ENCODE measurements at regions not wholly inside any gene's neighbourhood (a gene's known extent, or its start where the extent isn't known, plus 50 kb on each side); places are given as distances from the start of the nearest gene placed in this dataset.

DNA sequence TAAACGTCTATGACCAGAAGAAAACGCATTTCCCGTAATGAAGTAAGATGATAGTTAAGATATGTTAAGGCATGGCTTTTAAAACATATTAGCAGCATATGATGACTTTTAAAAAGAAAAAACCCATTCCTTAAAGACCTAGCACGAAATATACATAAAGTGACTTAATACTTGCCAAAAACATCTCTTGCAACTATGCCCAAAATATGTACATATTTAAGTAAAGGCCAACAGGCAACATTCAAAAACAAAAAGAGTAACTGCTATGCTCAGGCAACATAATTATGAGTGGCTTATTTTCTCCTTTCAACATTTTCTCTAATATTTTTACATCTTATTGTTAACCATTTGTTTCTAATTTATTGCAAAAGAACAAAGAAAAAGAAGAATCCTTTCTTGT lies 60.3 kb upstream of the PAPOLG start:
- ChIA-PET CTCF (ENCODE audit: unreplicated experiment) (interaction anchor here (1.3 kb wide), 1 partner anchor 10 kb away, joined by 3 read pairs; no protein-coding TSS in a partner anchor), POLR2A (interaction anchor here (0.7 kb wide), 1 partner anchor 308 kb away, joined by 3 read pairs; no protein-coding TSS in a partner anchor)
- intact Hi-C loops (cut with micrococcal nuclease; ENCODE audit: unreplicated experiment) = no loop called here
- Histone ChIP-seq H3K9me2 (ENCODE audit: insufficient read depth, low read length) (no peaks in the 10 kb centered on the region), H4K20me1 (ENCODE audit: insufficient read depth, low read length) (no peaks in the 10 kb centered on the region), H3K9me3 (ENCODE audit: low read length) (no peaks in the 10 kb centered on the region), H3K4me3 (ENCODE audit: low read depth, low read length, poor library complexity, severe bottlenecking) (no peak overlapping the region), H3K36me3 (ENCODE audit: insufficient read depth, low read length) (no peaks in the 10 kb centered on the region), H3K4me2 (ENCODE audit: low read length) (no peak overlapping the region), H2AFZ (ENCODE audit: low read length) (no peak overlapping the region), H3K27ac (ENCODE audit: low read depth, low read length, poor library complexity, severe bottlenecking) (no peak overlapping the region), H3K4me1 (ENCODE audit: insufficient read depth, low read length, poor library complexity, severe bottlenecking) (no peaks in the 10 kb centered on the region), H3K79me2 (ENCODE audit: insufficient read depth, low read depth, low read length) (no peaks in the 10 kb centered on the region)
- TF ChIP-seq, protein P1, sequence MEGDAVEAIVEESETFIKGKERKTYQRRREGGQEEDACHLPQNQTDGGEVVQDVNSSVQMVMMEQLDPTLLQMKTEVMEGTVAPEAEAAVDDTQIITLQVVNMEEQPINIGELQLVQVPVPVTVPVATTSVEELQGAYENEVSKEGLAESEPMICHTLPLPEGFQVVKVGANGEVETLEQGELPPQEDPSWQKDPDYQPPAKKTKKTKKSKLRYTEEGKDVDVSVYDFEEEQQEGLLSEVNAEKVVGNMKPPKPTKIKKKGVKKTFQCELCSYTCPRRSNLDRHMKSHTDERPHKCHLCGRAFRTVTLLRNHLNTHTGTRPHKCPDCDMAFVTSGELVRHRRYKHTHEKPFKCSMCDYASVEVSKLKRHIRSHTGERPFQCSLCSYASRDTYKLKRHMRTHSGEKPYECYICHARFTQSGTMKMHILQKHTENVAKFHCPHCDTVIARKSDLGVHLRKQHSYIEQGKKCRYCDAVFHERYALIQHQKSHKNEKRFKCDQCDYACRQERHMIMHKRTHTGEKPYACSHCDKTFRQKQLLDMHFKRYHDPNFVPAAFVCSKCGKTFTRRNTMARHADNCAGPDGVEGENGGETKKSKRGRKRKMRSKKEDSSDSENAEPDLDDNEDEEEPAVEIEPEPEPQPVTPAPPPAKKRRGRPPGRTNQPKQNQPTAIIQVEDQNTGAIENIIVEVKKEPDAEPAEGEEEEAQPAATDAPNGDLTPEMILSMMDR (conservative IDR thresholded peaks at IDR 0.05; ENCODE audit: low read length) = no peak
- TF ChIP-seq EZH2phosphoT487 (IDR thresholded peaks at IDR 0.05; ENCODE audit: borderline replicate concordance, low read depth, low read length) = no peak
- no TSS peak for BruUV-seq (replicated peaks)
- no peak for DNase-seq (ENCODE audit: low spot score)

DNA sequence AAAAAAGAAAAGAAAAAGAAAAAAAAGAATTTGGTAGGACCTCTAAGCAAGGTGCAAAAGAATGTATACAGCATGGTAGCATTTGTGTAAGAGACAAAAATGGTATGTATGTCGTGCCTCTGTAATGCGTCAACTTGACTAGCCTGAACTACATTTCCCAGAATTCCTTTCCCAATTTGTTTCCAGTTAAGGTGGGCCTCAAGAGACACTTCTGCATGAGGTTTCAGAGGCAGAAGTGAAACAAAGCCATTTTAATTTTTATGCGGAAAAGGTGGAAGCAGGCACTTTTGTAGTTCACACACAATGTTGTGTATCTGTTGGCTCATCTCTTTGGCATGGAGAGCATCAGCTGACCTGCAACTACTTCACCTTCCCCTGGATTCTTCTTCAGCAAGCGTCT lies 56.5 kb upstream of the PAPOLG start:
- Histone ChIP-seq H4K20me1 (ENCODE audit: insufficient read depth, low read length) (no peaks in the 10 kb centered on the region), H3K4me3 (ENCODE audit: low read depth, low read length, poor library complexity, severe bottlenecking) (no peak overlapping the region), H2AFZ (ENCODE audit: low read length) (no peak overlapping the region), H3K4me2 (ENCODE audit: low read length) (no peak overlapping the region), H3K9me2 (ENCODE audit: insufficient read depth, low read length) (no peaks in the 10 kb centered on the region), H3K9me3 (ENCODE audit: low read length) (no peaks in the 10 kb centered on the region), H3K4me1 (ENCODE audit: insufficient read depth, low read length, poor library complexity, severe bottlenecking) (no peaks in the 10 kb centered on the region), H3K79me2 (ENCODE audit: insufficient read depth, low read depth, low read length) (no peaks in the 10 kb centered on the region), H3K36me3 (ENCODE audit: insufficient read depth, low read length) (no peaks in the 10 kb centered on the region), H3K27ac (ENCODE audit: low read depth, low read length, poor library complexity, severe bottlenecking) (no peak overlapping the region)
- BruUV-seq (replicated peaks) = no TSS peak
- ChIA-PET POLR2A (no interaction called here), CTCF (ENCODE audit: unreplicated experiment) (no interaction called here)
- intact Hi-C loops (cut with micrococcal nuclease; ENCODE audit: unreplicated experiment) = no loop called here
- TF ChIP-seq EZH2phosphoT487 (IDR thresholded peaks at IDR 0.05; ENCODE audit: borderline replicate concordance, low read depth, low read length) = no peak
- TF ChIP-seq, protein P1 (conservative IDR thresholded peaks at IDR 0.05; ENCODE audit: low read length) = no peak
- DNase-seq (ENCODE audit: low spot score) = no peak

DNA sequence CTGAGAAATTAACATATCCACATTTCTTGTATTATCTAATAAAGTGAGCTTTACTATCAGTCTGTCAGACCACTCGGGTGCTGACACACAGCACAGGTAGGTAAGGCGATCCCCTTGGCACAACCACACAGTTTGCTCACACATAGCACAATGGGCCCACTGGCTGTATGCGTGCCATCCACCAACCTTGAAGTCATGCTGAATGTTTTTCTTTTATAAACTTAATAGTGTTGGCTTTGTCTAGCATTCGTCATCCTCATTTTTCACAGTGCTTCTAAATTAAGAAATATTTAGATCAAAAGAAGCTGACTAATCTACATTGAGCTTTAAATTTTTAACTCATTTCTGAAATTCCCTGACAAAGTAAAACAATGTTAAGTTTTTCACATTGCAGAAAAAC lies 50.0 kb upstream of the PAPOLG start:
- no peaks in the 10 kb centered on the region for H3K9me2 ChIP-seq (ENCODE audit: insufficient read depth, low read length)
- intact Hi-C loops (cut with micrococcal nuclease; ENCODE audit: unreplicated experiment) = loop anchor here (5.0 kb wide), 1 partner anchor 86 kb away; no protein-coding TSS in a partner anchor
- H4K20me1 ChIP-seq (ENCODE audit: insufficient read depth, low read length) = no peaks in the 10 kb centered on the region
- no peak for DNase-seq (ENCODE audit: low spot score)
- H3K36me3 ChIP-seq (ENCODE audit: insufficient read depth, low read length) = no peaks in the 10 kb centered on the region
- no TSS peak for BruUV-seq (replicated peaks)
- CTCF ChIA-PET (ENCODE audit: unreplicated experiment) = interaction anchor here (1.3 kb wide), 1 partner anchor 10 kb away, joined by 3 read pairs; no protein-coding TSS in a partner anchor
- no peaks in the 10 kb centered on the region for H3K4me1 ChIP-seq (ENCODE audit: insufficient read depth, low read length, poor library complexity, severe bottlenecking)
- no peak overlapping the region for H3K4me3 ChIP-seq (ENCODE audit: low read depth, low read length, poor library complexity, severe bottlenecking)
- H3K27ac ChIP-seq (ENCODE audit: low read depth, low read length, poor library complexity, severe bottlenecking) = no peak overlapping the region
- no peaks in the 10 kb centered on the region for H3K79me2 ChIP-seq (ENCODE audit: insufficient read depth, low read depth, low read length)
- H2AFZ ChIP-seq (ENCODE audit: low read length) = no peak overlapping the region
- POLR2A ChIA-PET = interaction anchor here (0.5 kb wide), 1 partner anchor 40 kb away, joined by 4 read pairs; no protein-coding TSS in a partner anchor
- no peak overlapping the region for H3K4me2 ChIP-seq (ENCODE audit: low read length)
- no peaks in the 10 kb centered on the region for H3K9me3 ChIP-seq (ENCODE audit: low read length)
- TF ChIP-seq, protein P1 (conservative IDR thresholded peaks at IDR 0.05; ENCODE audit: low read length) = no peak
- TF ChIP-seq EZH2phosphoT487 (IDR thresholded peaks at IDR 0.05; ENCODE audit: borderline replicate concordance, low read depth, low read length) = no peak
